Fibroblast of upper back skin (primary cell): ENCODE measurements at regions not wholly inside any gene's neighbourhood (a gene's known extent, or its start where the extent isn't known, plus 50 kb on each side); places are given as distances from the start of the nearest gene placed in this dataset.
A peak's percentile ranks its signal among the peaks of the same experiment; 100 is the strongest.

Experiments used
- DNase-seq: peaks from one replicate; pipeline ENCODE4 v3.0.0-alpha.2; 2013

DNA sequence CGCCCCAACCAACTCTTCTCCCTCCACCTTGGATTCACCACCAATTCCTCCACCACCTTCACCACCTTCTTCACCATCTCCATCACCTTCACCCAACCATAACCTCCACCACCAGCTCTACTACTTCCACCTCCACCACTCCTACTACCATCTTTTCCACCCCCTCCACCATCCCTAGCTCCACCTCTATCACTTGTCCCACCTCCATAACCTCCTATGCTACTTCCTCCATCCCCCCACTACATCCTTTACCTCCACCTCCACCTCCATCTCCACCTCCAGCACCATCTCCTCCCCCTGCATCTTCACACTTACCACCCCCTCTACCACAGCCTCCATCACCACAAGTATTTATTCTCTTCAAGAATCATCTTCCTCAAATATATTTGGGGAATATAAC is 254.9 kb upstream of the EGLN3 start:
- DNase-seq: no peak

- no peak for DNase-seq
These were observed 253.9 kb upstream of the EGLN3 start for GRCh38 chr14:34204774-34205173.

- DNase-seq: peak; percentile 25
These were observed 252.4 kb upstream of the EGLN3 start for GRCh38 chr14:34203251-34203722.

DNA sequence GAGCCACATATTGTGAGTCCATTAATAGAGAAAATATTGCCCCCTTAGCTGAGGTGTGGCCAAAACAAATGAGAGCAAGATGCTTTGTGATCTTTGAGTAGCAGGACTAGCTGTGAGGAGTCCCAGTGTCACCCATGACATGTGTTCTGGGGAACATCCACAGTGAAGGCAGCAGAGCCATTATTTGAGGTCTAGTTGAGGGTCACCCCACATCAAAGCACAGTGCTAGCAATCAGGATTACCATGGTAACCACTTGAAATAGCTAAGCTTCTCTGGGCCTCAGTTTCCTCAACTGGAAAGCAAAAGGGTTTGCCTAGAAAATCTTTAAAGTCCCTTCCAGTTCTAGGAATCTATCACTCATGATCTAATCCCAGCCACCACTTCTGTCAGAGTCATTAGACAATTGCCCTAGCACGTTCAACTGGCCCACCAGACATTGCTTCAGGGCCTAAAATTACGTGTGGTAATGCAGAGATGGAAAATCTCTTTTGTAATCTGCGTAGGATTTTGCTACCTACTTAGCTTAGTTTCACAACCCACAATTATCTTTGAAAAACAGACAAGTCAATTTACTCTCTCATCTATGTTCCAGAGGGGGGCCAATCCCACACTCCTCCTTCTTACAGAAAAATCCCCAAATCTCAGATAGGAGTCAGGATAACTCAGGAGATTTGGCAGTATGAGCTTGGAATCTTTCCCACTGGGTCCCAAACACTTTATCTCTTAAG is 251.2 kb upstream of the EGLN3 start:
- no peak for DNase-seq

- DNase-seq: peak; percentile 63
These were observed 248.7 kb upstream of the EGLN3 start for GRCh38 chr14:34199585-34199984.

GRCh38 chr14:34198096-34198495 is 247.2 kb upstream of the EGLN3 start:
- DNase-seq: no peak

DNA sequence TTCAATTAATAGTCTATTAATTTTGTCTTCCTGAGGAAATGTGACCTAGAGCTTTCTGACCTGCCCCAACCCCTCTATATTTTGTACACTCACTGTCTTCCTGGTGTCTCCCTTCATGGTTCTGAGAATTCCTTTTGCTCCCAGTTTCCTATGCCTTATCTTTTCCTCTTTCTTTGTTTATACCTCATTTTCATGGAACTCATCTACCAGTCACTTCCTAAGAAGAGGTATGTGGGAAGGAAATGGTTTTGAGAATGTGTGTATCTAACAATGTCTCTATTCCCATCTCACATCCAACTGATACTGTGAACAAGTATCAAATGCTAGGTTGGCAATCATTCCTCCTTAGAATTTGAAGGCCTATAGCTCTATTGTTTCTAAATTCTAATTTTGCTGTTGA is 245.1 kb upstream of the EGLN3 start:
- DNase-seq: no peak

DNA sequence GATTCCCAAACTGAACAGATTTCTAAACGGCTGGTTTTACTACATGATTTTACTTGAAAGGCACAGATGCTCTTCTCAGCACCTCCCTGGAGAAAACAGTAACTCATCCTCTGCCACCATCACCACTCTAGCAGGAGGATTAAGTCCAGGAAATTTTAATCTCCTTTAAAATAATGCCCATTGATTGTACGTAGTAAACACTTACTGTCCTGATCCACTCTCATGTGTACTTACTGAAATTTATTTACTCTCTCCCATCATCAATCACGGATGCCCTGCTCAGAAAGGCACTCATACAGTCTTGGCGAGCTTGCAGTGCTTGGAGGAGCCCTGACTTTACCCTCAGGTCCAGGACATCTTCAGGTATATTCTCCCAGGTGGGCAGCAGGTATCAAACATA is 239.8 kb upstream of the EGLN3 start:
- DNase-seq: no peak

DNA sequence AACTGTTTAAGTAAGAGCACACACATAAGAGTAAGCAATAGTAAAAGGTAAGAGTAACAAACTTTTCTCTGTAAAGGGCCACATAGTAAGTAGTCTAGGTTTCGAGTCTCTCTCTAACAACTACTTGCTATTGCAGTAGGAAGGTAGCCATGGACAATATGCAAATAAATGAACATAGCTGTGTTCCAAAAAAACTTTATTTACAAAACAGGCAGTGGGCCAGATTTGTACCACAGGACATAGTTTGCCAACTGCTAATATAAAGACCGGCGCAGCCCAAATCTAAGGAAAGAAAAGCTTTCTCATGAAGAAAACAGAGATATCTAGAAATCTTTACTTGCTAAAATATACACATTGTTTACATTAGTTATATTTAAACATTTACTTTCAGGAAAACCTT is 239.0 kb upstream of the EGLN3 start:
- no peak for DNase-seq

- DNase-seq: no peak
These were observed 236.7 kb upstream of the EGLN3 start for GRCh38 chr14:34187519-34188044.

- no peak for DNase-seq
These were observed 236.2 kb upstream of the EGLN3 start for GRCh38 chr14:34187061-34187460.

DNA sequence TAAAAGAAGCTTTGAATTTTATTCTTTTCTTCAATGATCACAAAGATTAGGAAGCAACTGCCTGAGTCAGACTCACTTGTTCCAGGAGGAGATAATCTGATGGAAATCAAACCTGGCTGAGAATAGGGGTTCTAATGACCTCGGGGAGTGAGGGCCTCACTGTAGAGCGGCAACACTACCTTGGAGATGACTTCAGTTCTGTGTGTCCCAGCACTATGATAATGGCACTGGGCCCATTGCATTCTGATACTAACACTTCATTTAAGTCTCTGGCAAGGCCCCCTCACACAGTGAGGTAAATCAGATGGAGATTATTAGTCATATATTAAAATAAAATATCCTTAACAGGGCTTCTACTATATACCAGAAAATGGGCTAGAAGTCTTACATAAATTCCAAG is 233.3 kb upstream of the EGLN3 start:
- DNase-seq: no peak

DNA sequence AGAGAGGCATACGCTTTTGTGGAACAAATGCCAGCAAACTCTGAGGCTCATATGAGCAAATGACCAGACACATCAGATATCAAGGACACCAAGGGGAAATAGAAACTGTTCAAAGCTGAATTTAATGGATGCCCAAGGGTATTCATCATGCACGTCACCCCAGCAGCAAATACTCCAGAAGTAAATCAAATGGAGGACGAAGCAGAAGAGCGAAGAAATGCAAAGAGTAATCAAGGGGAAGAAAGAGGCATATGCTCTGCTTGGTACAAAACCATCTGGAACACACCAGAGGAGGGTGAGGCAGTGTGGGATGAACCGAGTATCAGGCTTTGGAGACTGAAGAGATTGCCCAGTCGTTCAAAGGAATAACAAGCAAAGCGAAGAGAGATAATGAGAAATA is 232.6 kb upstream of the EGLN3 start:
- DNase-seq: no peak

DNA sequence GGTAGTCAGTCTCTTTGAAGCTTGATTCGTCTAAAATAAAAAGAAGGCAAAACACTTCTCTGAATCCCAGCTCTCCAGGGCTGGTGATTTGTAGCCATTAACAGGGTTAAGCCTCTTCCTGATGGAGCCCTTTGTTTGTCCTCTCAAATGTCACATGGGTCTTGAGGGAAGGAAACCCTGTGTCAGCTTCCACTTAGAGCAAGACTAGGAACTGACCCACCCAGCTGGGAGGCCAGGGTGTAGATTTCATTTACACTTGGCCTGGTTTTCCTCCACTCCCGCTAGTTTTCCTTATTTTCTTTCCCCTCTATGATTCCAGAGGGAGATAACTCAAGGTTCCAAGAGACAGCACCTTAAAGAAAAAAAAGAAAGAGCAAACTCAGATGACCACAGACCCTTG is 230.5 kb upstream of the EGLN3 start:
- no peak for DNase-seq

- no peak for DNase-seq
These were observed 230.0 kb upstream of the EGLN3 start for GRCh38 chr14:34180869-34181268.

DNA sequence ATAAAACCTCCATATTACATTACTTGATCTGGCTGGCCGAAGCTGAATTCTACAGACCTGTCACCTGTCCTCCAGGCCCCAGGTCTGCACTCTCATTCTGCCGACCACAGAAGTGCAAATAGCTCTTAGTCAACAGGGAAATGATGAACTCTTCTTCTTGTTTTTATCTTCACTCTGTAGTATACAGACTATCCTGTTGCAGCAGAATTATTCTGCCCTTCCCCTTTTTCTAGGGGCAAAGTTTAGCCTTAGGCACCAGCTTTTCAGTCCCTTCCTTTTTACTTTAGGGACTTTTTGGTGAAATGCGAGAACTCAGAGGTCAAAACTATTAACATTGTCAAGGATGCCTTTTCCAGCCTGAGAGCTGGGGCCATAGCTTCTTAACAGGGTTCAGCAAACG is 229.6 kb upstream of the EGLN3 start:
- no peak for DNase-seq

- DNase-seq: no peak
These were observed 228.9 kb upstream of the EGLN3 start for GRCh38 chr14:34179727-34180126.

DNA sequence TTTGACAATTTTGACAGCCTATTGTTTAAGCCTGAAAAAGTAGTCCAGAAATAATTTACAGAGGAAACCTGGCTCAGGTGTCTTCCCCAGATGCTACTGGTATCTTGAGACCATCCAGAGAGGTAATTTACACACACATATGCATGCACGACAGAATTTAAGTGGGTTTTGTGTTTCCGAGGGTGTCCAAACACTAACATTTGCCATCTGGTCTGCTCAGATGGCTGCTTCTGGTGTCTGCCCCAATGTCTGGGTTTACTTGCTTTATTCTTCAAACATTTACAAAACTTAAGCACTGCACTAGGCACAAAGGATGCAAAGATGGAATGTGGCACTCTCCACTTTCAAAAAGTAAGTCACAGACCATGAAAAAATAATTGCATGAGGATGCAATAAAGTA is 226.6 kb upstream of the EGLN3 start:
- DNase-seq: no peak

DNA sequence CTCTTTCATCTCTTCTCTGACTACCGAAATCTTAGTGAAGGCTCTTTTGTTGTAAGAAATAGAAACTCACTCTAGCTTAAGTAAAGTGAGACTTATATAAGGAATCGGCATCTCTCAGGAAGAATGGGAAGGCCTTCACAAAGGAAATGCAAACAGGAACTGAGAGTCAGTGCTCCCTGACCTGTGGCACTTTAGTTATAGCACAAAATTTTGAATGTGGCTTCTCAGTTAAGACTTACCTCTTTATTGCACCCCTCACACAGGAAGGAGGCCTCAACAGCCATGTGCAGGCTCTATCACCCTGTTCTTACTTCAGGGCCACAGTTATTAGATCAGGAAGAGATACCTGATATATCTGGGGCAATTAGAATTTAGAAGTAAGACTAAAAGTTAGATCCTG is 224.7 kb upstream of the EGLN3 start:
- no peak for DNase-seq

DNA sequence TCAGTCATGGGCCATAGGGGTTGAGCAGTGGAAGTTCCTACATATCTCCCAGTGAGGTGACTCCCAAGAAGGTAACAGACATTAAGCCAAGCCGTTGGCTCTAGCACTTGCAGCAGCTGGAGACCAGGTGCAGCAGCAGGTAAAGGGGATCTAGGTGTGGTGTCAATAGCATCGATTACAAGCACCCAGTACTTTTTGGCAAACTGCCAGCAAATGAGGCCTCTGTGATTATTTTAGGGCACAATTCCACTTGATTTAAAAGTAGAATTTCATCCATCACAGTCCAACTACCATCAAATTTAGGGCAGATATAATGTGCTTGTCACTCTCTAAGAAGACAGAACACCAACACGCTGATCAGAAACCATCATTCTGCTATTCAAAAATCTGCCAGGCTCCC is 224.1 kb upstream of the EGLN3 start:
- no peak for DNase-seq

GRCh38 chr14:34173916-34174315 is 223.0 kb upstream of the EGLN3 start:
- DNase-seq: no peak

GRCh38 chr14:34172550-34173368 is 221.9 kb upstream of the EGLN3 start:
- DNase-seq: no peak

- DNase-seq: no peak
These were observed 221.2 kb upstream of the EGLN3 start for GRCh38 chr14:34172173-34172451.

DNA sequence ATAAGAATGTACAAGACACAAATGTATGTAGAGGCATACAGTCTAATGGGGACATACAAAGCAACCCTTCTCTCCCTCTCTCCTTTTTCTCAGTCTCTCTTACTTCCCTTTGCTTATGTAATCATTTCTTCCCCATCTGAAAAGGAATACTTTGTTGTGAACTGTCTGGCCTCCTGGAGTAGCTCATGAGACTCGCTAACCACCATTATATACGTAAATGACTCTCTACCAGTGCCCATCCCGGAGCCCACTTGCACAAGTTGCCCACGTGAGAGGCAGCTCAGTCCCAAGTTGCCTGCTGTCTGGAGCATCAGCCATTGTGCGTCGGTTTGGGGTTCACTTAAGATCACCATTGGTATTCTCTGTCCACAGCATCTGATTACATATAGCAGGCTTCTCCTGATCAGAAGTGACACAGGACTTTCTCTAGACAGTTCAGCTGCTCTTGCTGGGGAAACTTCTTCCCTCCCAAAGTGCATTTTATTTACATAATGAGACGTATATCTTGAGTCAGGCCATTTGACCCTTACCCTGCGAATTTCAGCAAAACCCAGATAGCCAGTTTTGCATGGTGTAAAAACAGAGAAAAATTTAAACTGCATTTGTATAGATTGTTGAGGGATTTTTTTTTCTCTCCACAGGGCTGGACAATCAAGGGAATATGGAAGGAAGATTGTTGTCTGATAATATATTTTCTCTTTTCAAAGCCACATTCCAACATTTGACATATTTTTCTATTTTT is 220.7 kb upstream of the EGLN3 start:
- DNase-seq: no peak
